ENCODE measurements at regions not wholly inside any gene's neighbourhood (a gene's known extent, or its start where the extent isn't known, plus 50 kb on each side); places are given as distances from the start of the nearest gene placed in this dataset.

DNA sequence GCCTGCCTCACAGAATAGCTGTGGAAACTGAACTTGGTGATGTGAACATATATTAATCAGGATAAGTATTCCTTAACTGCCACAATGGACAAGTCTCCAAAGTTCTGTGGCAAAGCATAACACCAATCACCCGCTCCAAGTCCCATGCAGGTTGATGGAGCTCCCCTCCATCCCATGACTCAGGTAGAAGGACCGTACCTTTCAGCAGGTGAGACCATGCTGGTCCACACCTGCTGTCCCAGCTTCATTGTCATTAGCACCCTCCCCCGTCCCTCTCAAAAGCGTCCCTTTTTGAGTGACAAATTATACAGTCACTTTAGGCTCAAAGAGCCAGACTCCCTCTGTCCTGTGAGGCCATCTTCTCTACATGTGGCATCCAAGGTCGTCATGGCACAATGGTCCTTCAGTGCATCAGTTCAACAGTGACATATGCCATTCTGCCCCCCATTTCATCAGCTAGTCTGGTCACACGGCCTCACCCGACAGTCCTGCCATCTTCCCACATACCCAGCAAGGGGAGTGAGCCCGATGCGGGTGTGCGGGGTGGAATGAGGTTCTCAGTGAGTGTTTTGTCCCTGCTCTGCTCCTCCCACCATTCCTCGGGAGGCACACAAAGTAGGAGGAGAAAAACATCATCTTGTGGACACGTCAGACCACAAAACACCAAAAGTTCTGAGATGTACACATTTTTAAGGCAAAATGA lies 136.7 kb upstream of the MYCN start:
- TF ChIP-seq, protein P1, sequence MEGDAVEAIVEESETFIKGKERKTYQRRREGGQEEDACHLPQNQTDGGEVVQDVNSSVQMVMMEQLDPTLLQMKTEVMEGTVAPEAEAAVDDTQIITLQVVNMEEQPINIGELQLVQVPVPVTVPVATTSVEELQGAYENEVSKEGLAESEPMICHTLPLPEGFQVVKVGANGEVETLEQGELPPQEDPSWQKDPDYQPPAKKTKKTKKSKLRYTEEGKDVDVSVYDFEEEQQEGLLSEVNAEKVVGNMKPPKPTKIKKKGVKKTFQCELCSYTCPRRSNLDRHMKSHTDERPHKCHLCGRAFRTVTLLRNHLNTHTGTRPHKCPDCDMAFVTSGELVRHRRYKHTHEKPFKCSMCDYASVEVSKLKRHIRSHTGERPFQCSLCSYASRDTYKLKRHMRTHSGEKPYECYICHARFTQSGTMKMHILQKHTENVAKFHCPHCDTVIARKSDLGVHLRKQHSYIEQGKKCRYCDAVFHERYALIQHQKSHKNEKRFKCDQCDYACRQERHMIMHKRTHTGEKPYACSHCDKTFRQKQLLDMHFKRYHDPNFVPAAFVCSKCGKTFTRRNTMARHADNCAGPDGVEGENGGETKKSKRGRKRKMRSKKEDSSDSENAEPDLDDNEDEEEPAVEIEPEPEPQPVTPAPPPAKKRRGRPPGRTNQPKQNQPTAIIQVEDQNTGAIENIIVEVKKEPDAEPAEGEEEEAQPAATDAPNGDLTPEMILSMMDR (IDR thresholded peaks at IDR 0.05; ENCODE audit: poor library complexity, severe bottlenecking), result no peak
- TF ChIP-seq SMC3 (conservative IDR thresholded peaks at IDR 0.05; ENCODE audit: poor library complexity), result no peak
- no peak for TF ChIP-seq EP300 (conservative IDR thresholded peaks at IDR 0.05; ENCODE audit: poor library complexity, severe bottlenecking)
- TF ChIP-seq POLR2AphosphoS5 (IDR thresholded peaks at IDR 0.05), result no peak
- no peak for TF ChIP-seq RAD21 (conservative IDR thresholded peaks at IDR 0.05)
- no peak for TF ChIP-seq EZH2 (IDR thresholded peaks at IDR 0.05; ENCODE audit: borderline replicate concordance, insufficient read depth, low read length, poor library complexity, severe bottlenecking)
- no peak for TF ChIP-seq TAF1 (IDR thresholded peaks at IDR 0.05; ENCODE audit: low read depth)
- no peak for TF ChIP-seq MXI1 (conservative IDR thresholded peaks at IDR 0.05; ENCODE audit: poor library complexity, severe bottlenecking)
- TF ChIP-seq, protein P2, sequence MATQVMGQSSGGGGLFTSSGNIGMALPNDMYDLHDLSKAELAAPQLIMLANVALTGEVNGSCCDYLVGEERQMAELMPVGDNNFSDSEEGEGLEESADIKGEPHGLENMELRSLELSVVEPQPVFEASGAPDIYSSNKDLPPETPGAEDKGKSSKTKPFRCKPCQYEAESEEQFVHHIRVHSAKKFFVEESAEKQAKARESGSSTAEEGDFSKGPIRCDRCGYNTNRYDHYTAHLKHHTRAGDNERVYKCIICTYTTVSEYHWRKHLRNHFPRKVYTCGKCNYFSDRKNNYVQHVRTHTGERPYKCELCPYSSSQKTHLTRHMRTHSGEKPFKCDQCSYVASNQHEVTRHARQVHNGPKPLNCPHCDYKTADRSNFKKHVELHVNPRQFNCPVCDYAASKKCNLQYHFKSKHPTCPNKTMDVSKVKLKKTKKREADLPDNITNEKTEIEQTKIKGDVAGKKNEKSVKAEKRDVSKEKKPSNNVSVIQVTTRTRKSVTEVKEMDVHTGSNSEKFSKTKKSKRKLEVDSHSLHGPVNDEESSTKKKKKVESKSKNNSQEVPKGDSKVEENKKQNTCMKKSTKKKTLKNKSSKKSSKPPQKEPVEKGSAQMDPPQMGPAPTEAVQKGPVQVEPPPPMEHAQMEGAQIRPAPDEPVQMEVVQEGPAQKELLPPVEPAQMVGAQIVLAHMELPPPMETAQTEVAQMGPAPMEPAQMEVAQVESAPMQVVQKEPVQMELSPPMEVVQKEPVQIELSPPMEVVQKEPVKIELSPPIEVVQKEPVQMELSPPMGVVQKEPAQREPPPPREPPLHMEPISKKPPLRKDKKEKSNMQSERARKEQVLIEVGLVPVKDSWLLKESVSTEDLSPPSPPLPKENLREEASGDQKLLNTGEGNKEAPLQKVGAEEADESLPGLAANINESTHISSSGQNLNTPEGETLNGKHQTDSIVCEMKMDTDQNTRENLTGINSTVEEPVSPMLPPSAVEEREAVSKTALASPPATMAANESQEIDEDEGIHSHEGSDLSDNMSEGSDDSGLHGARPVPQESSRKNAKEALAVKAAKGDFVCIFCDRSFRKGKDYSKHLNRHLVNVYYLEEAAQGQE (IDR thresholded peaks at IDR 0.05; ENCODE audit: borderline replicate concordance), result no peak
